Renal pelvis (tissue), 1 donor: ENCODE measurements at regions not wholly inside any gene's neighbourhood (a gene's known extent, or its start where the extent isn't known, plus 50 kb on each side); places are given as distances from the start of the nearest gene placed in this dataset.
A peak's percentile ranks its signal among the peaks of the same experiment; 100 is the strongest.

ENCODE experiments used
- DNase-seq: peaks from one replicate; pipeline ENCODE4 v3.0.0-alpha.2; 2013

DNA sequence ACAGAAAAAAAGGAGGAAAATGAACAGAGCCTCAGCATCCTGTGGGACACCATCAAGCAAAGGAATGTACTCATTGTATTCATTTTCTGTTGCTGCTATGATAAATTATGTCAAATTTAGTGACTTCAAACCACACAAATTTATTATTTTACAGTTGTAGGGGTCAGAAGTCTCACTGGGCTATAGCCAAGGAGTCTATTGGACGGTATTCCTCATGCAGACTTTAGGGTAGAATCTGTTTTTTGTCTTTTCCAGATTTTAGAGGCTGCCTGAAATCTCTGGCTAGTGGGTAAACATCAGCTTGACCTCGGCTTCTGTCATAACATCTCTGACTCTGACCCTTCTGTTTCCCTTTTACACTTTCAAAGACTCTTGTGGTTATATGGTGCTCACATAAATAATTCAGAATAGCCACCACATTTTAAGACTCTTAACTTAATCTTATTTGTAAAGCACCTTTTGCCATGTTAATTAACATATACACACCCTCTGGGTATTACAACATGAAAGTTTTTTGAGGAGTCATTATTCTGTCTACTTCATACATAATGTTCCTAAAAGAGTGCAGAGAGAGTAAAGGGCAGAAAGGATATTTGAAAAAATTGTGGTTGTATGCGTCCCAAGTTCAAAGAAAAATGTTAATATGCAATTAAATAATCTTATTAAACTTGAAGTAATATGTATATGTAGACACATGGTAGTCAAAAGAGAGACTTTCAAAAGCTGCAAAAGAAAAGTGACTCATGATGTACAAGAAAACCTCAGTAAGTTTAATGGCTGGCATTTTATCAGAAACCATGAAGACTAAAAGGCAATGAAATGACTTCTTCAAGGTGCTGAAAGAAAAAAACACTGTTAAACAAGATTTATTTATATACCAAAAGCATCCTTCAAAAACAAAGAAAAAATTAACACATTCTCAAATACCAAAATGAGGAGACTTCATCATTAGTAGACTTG, 70.8 kb upstream of the MEOX2 start:
- peak; percentile 24 for DNase-seq

DNA sequence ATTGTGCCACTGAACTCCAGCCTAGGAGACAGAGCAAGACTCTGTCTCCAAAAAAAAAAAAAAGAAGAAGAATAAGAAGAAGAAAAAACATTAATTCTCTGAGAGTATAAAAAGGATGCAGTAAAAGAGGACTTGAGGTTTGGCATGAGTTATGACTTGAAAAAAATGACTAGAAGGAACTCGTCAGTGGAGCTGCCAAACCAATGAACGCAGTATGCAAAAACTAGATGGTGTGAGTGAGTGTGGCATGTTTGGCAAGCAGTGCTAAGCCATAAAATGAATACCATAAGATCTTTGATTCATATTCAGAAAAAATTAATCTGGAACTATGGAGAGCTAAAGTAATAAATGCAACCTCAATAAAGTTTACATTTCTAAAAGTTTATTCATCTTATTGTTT, 68.6 kb upstream of the MEOX2 start:
- no peak for DNase-seq

GRCh38 chr7:15753887-15754579, 67.5 kb upstream of the MEOX2 start:
- DNase-seq: no peak

GRCh38 chr7:15752377-15752776, 65.9 kb upstream of the MEOX2 start:
- no peak for DNase-seq

GRCh38 chr7:15751191-15751701, 64.8 kb upstream of the MEOX2 start:
- DNase-seq: peak; percentile 8

- no peak for DNase-seq
Observed at GRCh38 chr7:15750727-15751126, 64.2 kb upstream of the MEOX2 start.

DNA sequence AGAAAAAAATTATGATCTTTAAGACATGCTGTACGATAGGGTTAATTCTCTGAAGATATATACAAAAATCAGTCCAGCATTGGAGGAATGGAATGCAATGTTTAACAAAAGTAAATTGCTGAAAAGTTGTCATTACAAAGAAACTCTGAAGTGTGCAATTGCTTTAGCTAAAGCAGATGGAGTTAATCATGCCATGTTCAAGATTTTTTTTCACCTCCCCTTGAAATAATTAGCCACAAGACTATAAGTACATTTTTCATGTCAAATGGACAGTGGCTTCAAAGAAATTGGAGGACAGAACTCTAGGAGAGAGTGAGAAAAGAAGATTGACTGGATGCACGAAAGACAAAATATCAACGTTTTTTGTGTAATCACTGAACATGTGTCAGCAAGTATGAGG, 63.1 kb upstream of the MEOX2 start:
- no peak for DNase-seq

- DNase-seq: no peak
Observed at GRCh38 chr7:15747712-15748111, 61.2 kb upstream of the MEOX2 start.

DNA sequence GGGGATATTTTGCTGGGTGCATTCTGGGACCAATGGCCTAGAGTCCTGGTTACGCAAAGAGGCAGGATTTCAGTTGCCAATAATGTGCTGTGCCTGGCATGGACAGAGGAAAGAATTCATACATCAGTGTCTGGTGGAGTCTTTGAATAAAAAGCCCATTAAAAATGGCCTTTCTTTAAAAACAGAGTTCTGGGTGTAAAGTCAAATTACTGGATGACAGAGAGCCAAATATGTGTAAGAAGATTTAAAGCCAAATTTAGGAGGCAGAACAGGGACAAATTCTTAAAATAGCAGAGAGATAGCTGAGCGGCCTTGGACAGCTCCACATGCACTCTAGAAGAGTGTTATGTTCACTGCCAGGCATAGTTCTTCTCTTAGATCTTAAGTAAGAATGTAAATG, 60.8 kb upstream of the MEOX2 start:
- DNase-seq: peak; percentile 38

DNA sequence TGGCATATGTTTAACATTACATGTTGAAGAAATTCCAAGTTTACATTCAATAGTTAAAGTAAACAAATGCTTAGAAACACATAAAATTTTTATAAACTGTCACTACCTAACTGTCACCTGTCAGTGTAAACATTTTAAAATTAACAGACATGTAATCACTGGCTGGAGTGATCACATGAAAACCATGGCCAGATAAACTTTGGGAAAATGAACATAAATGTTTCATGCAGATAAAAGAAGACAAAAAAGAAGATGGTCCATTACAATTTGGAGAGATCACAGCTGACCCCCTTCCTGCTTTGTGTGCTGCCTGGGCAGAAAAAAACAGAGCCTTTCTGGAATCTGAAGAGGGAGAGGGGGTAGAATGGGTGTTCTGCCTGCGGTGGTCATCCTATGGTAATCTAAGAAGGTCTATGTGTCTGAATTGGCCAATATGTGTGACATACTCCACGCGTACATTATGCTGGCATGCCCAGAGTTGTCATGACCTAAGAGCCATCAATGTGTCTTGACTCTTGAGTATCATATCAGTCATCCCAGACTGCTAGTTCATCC, 57.5 kb upstream of the MEOX2 start:
- no peak for DNase-seq

DNA sequence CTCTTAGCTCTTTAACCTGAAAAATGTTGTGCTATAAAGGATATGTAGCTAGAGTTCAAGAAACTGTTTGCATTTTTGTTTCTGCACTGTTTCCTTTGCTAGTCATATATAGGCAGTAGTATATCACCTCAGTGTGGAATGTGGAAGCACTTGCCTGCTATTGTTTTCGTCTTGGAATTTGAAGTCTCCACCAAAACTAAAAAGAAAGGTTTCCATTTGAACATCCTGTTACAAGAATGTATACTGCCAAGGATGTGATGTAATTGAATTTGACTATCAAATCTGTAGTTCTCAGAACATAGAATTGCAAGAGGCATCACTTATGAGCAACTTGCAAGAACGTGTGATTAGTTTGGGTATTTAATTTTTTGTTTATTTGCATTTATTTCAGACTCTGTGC, 51.1 kb upstream of the MEOX2 start:
- DNase-seq: no peak
